GM12878 (cell line): ENCODE measurements at regions not wholly inside any gene's neighbourhood (a gene's known extent, or its start where the extent isn't known, plus 50 kb on each side); places are given as distances from the start of the nearest gene placed in this dataset.
A peak's percentile ranks its signal among the peaks of the same experiment; 100 is the strongest.

Experiments
- ATAC-seq: fragments of 200-7000 bp; cut with Tn5 transposase; 3 replicates; pipeline ENCODE4 v1.9.1; 2020; ENCODE audit warnings: mild to moderate bottlenecking, moderate library complexity
- BruUV-seq: library from RNA; stranded (reverse); fragments of 400-500 nt; replicated peaks from 2 replicates; lab custom pipeline; 2021; lab: Mats Ljungman, UMichigan
- CTCF ChIA-PET: fragments of 300-600 bp; sonication (Branson Sonifier 250); formaldehyde crosslinking; extraction: SDS; loops from one replicate; lab custom pipeline; 2021; ENCODE audit warnings: inconsistent platforms; lab: Yijun Ruan, JAX
- POLR2A ChIA-PET: fragments of 350-600 bp; formaldehyde crosslinking; extraction: SDS; loops from one replicate; lab custom pipeline; 2021; ENCODE audit warnings: inconsistent platforms; lab: Charles Lee
- RAD21 ChIA-PET: fragments of 300-600 bp; sonication (Branson Sonifier 250); formaldehyde crosslinking; loops from one replicate; lab custom pipeline; 2023; ENCODE audit warnings: antibody characterized with exemption; ENCODE audit not compliant: unreplicated experiment; lab: Charles Lee
- SMC1A ChIA-PET: fragments of 300-600 bp; sonication (Branson Sonifier 250); formaldehyde crosslinking; loops from one replicate; lab custom pipeline; 2023; ENCODE audit not compliant: unreplicated experiment, uncharacterized antibody; lab: Charles Lee
- DNase-seq: peaks from one replicate; pipeline ENCODE4 v3.0.0-alpha.2; 2011; ENCODE audit warnings: low read depth, low spot score
- FAIRE-seq: peaks from 3 replicates; lab custom pipeline; 2011; peaks lifted over from hg19 to GRCh38; lab: Jason Lieb, UNC
- H2AFZ ChIP-seq: 2 replicates; pipeline ENCODE4 v1.6.0; 2011; ENCODE audit warnings: low read depth, low read length, control low read depth; ENCODE audit not compliant: control insufficient read depth
- H3K27ac ChIP-seq: 2 replicates; pipeline ENCODE4 v1.5.1; 2011; ENCODE audit warnings: control low read depth; ENCODE audit not compliant: control insufficient read depth, insufficient read depth
- H3K27me3 ChIP-seq, 2 experiments: replicated peaks in 1 of 2; 2 replicates each; pipeline versions ENCODE4 v1.6.0 to v1.6.1; 2011; ENCODE audit warnings: low read length in 1 of 2; ENCODE audit not compliant: control insufficient read depth in 2 of 2, insufficient read depth in 2 of 2
- H3K36me3 ChIP-seq, 2 experiments: 2 replicates each; pipeline ENCODE4 v1.5.1; 2011; ENCODE audit warnings: low read length in 1 of 2; ENCODE audit not compliant: control insufficient read depth in 2 of 2, insufficient read depth in 2 of 2
- H3K4me1 ChIP-seq: 2 replicates; pipeline ENCODE4 v1.6.1; 2011; ENCODE audit warnings: mild to moderate bottlenecking, low read length, moderate library complexity, mixed read lengths; ENCODE audit not compliant: control insufficient read depth, insufficient read depth
- H3K4me2 ChIP-seq: 2 replicates; pipeline ENCODE4 v1.6.0; 2011; ENCODE audit warnings: control low read depth; ENCODE audit not compliant: control insufficient read depth, insufficient read depth
- H3K4me3 ChIP-seq: fragments of 200-600 bp; sonication (generic); 2 replicates; pipeline ENCODE4 v1.5.1; 2016
- H3K79me2 ChIP-seq: 2 replicates; pipeline ENCODE4 v1.6.0; 2011; ENCODE audit warnings: low read length; ENCODE audit not compliant: control insufficient read depth, insufficient read depth
- H3K9ac ChIP-seq: 2 replicates; pipeline ENCODE4 v1.8.0; 2011; ENCODE audit warnings: low read length, control low read depth, mixed read lengths; ENCODE audit not compliant: control insufficient read depth, insufficient read depth
- H3K9me3 ChIP-seq: replicated peaks from 3 replicates; pipeline ENCODE4 v1.5.1; 2011; ENCODE audit warnings: mild to moderate bottlenecking, low read length; ENCODE audit not compliant: control insufficient read depth, insufficient read depth
- H4K20me1 ChIP-seq: 2 replicates; pipeline ENCODE4 v1.6.0; 2011; ENCODE audit not compliant: control insufficient read depth, insufficient read depth
- CREB1 ChIP-seq: IDR thresholded peaks from 2 replicates; pipeline ENCODE4 v1.6.1; 2012; ENCODE audit warnings: low read depth, mild to moderate bottlenecking, inconsistent platforms
- SPI1 ChIP-seq: IDR thresholded peaks from 2 replicates; pipeline ENCODE4 v1.6.1; 2011; ENCODE audit warnings: low read depth, mild to moderate bottlenecking, low read length, moderate library complexity, borderline replicate concordance; ENCODE audit not compliant: insufficient read depth
- ZNF622 ChIP-seq: fragments of 450-650 bp; IDR thresholded peaks from 2 replicates; pipeline ENCODE4 v1.6.1; 2017; ENCODE audit warnings: mild to moderate bottlenecking, inconsistent platforms
- WGBS: methylation state at CpG from one replicate; pipeline ENCODE4 v1.1.6; 2016; ENCODE audit warnings: low lambda C conversion rate; ENCODE audit not compliant: insufficient replicate concordance, insufficient coverage; ENCODE audit errors: missing lambda C conversion rate; 5-methylcytosine and 5-hydroxymethylcytosine counted together
- in situ Hi-C: fragments of 300-500 bp; cut with MboI; formaldehyde crosslinking; loops from 9 replicates; pipeline ENCODE4 v1.14.3; 2018; ENCODE audit warnings: mixed read lengths
- intact Hi-C: fragments of 100-400 bp; cut with micrococcal nuclease; formaldehyde crosslinking; loops from one replicate; pipeline ENCODE4 v1.14.2; 2022; ENCODE audit not compliant: unreplicated experiment
- TF ChIP-seq, protein P1 (sequence below): IDR thresholded peaks from 2 replicates; pipeline ENCODE4 v1.6.1; 2011; ENCODE audit warnings: low read depth, low read length, improper control_type of control experiment, borderline replicate concordance

DNA sequence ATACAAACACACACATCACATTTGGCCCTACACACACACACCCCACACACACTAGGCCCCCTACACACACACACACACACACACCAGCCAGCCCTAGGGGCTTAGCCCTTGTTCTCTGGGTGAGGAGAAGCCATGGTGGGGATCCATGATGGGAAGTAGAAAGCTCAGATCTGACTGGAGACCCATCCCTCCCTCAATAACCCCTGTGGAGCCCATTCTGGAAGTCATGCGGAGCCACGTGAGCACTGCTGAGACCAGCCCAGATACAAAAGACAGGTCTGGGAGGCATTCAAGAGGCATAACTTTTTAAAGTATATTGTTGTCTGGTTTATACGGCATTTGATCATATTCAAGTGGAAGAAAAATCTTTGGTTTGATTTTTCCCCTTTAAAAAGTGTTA, 448.5 kb downstream of the SOX6 start:
- Histone ChIP-seq H3K27me3 (no peaks in the 10 kb centered on the region; a peak in 2 of 4 replicates), H3K9me3 (no peaks in the 10 kb centered on the region), H2AFZ (no peak overlapping the region), H3K4me1 (no peaks in the 10 kb centered on the region), H3K79me2 (no peaks in the 10 kb centered on the region), H3K27ac (no peak overlapping the region), H3K4me2 (no peak overlapping the region), H3K36me3 (no peaks in the 10 kb centered on the region), H3K4me3 (no peak overlapping the region), H3K9ac (no peak overlapping the region), H4K20me1 (no peaks in the 10 kb centered on the region)
- TF ChIP-seq ZNF622 = no peak
- TF ChIP-seq, protein P1, sequence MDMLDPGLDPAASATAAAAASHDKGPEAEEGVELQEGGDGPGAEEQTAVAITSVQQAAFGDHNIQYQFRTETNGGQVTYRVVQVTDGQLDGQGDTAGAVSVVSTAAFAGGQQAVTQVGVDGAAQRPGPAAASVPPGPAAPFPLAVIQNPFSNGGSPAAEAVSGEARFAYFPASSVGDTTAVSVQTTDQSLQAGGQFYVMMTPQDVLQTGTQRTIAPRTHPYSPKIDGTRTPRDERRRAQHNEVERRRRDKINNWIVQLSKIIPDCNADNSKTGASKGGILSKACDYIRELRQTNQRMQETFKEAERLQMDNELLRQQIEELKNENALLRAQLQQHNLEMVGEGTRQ = no peak
- intact Hi-C loops (no loop called here), in situ Hi-C loops (no loop called here)
- FAIRE-seq (no peak), ATAC-seq (no peak), DNase-seq (no peak)
- CTCF ChIA-PET = no interaction called here
- BruUV-seq = no TSS peak
- POLR2A ChIA-PET = no interaction called here
- SMC1A ChIA-PET = no interaction called here
- 68% methylated on average over 3 of the region's 3 CpGs for WGBS
- RAD21 ChIA-PET = no interaction called here

DNA sequence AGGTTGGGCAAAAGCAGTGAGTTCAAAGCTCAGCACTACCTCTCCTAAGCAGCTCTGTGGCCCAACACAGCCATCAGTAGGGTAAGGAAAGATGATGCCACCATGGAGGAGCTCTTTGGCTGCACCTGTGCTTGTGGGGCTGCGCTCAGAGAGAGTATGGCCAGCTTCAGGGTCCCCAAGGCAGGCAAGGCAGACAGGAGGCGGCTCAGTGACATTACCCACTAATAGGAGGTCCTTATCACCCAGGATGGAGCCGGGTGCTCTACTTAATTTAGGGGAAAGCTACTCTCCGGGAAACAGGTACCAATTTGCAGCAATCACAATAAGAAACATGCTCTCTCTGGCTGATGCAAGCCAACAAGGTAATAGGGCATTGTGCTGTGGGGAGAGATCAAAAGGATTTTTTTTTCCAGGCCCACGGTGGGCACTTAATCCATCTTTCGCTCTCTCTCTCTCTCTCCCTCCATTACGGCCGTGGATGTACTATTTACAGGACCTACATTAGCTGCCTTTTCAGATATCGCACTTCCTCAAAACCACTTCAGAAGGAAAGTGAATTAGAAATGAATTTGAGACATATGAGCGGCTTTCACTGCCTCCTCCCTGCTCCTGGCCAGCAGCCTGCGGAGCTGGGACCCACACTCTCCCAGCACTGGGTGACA, 446.3 kb downstream of the SOX6 start:
- H4K20me1 ChIP-seq = no peaks in the 10 kb centered on the region
- H3K9me3 ChIP-seq = no peaks in the 10 kb centered on the region
- H3K4me1 ChIP-seq = no peaks in the 10 kb centered on the region
- ATAC-seq = no peak
- no peak for TF ChIP-seq CREB1
- TF ChIP-seq SPI1 = peak; percentile 13; the same call in 1 of the 2 replicates
- TF ChIP-seq, all 136 proteins: peak for 1
- DNase-seq (no peak), FAIRE-seq (no peak)
- 15% methylated on average over 11 of the region's 11 CpGs for WGBS
- H2AFZ ChIP-seq = no peak overlapping the region
- intact Hi-C loops = no loop called here
- no peak overlapping the region for H3K9ac ChIP-seq
- in situ Hi-C loops = no loop called here
- H3K4me3 ChIP-seq = no peak overlapping the region
- no TSS peak for BruUV-seq
- ChIA-PET CTCF (no interaction called here), RAD21 (no interaction called here), SMC1A (no interaction called here), POLR2A (no interaction called here)
- H3K27ac ChIP-seq = no peak overlapping the region
- H3K27me3 ChIP-seq = no peaks in the 10 kb centered on the region; a peak in 2 of 4 replicates
- H3K79me2 ChIP-seq = no peaks in the 10 kb centered on the region
- no peaks in the 10 kb centered on the region for H3K36me3 ChIP-seq
- no peak overlapping the region for H3K4me2 ChIP-seq
